ENCODE measurements at regions not wholly inside any gene's neighbourhood (a gene's known extent, or its start where the extent isn't known, plus 50 kb on each side); places are given as distances from the start of the nearest gene placed in this dataset.

DNA sequence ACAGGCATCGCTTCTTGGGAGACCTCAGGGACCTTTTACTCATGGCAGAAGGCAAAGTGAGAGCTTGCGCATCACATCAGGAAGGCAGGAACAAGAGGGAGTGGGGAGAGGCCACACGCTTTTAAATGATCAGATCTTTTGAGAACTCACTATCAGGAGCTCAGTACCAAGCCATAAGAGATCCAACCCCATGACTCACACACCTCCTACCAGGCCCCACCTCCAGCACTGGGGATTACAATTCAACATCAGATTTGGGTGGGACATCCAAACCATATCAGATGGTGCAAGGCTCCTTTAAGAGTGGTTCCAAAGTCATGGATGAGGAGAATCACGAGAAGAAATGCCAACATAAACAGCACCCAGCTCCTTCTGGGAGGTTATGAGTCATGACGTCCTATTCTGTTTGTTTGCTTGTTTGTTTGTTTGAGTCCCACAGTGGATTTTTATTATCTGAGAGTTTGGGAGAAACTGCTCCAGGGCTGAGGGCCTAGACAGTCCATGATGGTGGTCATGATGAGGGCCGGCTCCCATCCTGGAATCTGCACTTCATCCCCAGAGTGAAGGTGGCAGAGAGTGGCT is 453.5 kb downstream of the GADD45G start:
- Histone ChIP-seq H3K9ac (ENCODE audit: low read depth in 2 of 2, low read length in 2 of 2) (no peak overlapping the region), H3K27me3 (no peaks in the 10 kb centered on the region), H3K36me3 (no peaks in the 10 kb centered on the region), H3K4me1 (no peaks in the 10 kb centered on the region), H3K27ac (no peak overlapping the region), H3K4me3 (no peak overlapping the region), H3K9me3 (no peaks in the 10 kb centered on the region)
- TF ChIP-seq, protein P1, sequence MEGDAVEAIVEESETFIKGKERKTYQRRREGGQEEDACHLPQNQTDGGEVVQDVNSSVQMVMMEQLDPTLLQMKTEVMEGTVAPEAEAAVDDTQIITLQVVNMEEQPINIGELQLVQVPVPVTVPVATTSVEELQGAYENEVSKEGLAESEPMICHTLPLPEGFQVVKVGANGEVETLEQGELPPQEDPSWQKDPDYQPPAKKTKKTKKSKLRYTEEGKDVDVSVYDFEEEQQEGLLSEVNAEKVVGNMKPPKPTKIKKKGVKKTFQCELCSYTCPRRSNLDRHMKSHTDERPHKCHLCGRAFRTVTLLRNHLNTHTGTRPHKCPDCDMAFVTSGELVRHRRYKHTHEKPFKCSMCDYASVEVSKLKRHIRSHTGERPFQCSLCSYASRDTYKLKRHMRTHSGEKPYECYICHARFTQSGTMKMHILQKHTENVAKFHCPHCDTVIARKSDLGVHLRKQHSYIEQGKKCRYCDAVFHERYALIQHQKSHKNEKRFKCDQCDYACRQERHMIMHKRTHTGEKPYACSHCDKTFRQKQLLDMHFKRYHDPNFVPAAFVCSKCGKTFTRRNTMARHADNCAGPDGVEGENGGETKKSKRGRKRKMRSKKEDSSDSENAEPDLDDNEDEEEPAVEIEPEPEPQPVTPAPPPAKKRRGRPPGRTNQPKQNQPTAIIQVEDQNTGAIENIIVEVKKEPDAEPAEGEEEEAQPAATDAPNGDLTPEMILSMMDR (IDR thresholded peaks at IDR 0.05) = no peak
- intact Hi-C loops (cut with DNase I) = no loop called here
- DNase-seq = peak; percentile 6

DNA sequence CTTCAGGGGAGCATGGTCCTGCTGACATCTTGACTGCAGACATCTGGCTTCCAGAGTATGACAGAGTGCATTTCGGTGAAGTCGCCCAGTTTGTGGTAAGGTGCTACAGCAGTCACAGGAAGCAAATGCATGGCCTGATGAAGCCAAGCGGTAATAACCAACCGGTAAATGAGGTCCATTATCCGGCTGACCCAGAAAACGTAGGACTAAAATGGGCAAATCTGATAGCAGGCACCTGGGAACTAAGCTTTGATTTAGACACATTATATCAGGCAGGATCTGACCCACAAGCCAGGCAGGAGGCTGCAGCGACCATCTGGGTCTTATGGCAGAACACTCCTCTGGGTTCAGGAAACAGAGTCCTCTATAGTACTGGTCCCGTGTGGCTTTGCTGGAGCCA is 454.6 kb downstream of the GADD45G start:
- DNase-seq = no peak
- H3K9ac ChIP-seq (ENCODE audit: low read depth in 2 of 2, low read length in 2 of 2) = no peak overlapping the region
- TF ChIP-seq, protein P1 (IDR thresholded peaks at IDR 0.05) = no peak
- intact Hi-C loops (cut with DNase I) = no loop called here
- no peaks in the 10 kb centered on the region for H3K9me3 ChIP-seq
- H3K27me3 ChIP-seq = no peaks in the 10 kb centered on the region
- H3K4me1 ChIP-seq = no peaks in the 10 kb centered on the region
- H3K36me3 ChIP-seq = no peaks in the 10 kb centered on the region
- H3K27ac ChIP-seq = no peak overlapping the region
- no peak overlapping the region for H3K4me3 ChIP-seq

DNA sequence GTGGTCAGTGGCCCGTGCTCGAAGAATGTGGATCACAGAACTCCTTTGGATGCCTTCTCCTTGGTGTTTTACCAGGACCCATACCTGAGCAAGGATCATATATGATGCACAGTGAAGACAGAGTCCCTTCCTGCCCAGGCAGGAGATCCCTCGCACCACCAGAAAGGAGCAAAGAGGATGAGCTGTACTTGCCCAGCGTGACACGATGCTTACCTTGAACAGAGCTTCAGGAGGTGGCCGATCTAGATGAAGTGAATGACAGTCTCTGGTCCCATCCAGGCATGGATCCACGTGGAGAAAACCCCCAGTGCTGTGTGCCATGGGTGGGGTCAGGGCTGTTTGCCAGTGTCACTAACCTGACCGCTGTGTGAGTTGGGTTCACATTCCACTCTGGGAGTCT is 455.4 kb downstream of the GADD45G start:
- Histone ChIP-seq H3K4me1 (no peaks in the 10 kb centered on the region), H3K9ac (ENCODE audit: low read depth in 2 of 2, low read length in 2 of 2) (no peak overlapping the region), H3K27me3 (no peaks in the 10 kb centered on the region), H3K9me3 (no peaks in the 10 kb centered on the region), H3K27ac (no peak overlapping the region), H3K36me3 (no peaks in the 10 kb centered on the region), H3K4me3 (no peak overlapping the region)
- no peak for DNase-seq
- intact Hi-C loops (cut with DNase I) = no loop called here
- TF ChIP-seq, protein P1 (IDR thresholded peaks at IDR 0.05) = no peak

DNA sequence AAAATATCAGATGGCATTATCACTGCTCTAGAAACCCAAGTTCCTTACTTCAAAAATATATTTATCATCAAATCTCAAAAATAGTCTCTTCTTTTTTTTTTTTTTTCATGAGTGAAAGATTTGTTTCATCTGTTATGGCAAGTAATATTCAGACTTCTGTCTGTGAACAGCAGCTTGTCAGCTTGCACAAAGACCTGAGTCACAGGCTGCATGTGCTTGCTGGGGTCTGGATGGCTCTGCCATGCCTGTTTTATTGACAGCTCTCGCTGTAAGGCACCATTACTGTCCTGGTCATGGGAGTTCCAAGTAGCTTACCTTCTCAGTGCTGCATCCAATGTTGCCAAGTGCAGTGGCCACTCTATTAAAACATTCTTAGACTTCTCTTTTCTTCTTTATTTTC is 456.4 kb downstream of the GADD45G start:
- no peaks in the 10 kb centered on the region for H3K36me3 ChIP-seq
- H3K27ac ChIP-seq = no peak overlapping the region
- intact Hi-C loops (cut with DNase I) = no loop called here
- H3K4me1 ChIP-seq = no peaks in the 10 kb centered on the region
- no peak for DNase-seq
- no peaks in the 10 kb centered on the region for H3K27me3 ChIP-seq
- H3K4me3 ChIP-seq = no peak overlapping the region
- TF ChIP-seq, protein P1 (IDR thresholded peaks at IDR 0.05) = no peak
- no peak overlapping the region for H3K9ac ChIP-seq (ENCODE audit: low read depth in 2 of 2, low read length in 2 of 2)
- no peaks in the 10 kb centered on the region for H3K9me3 ChIP-seq

DNA sequence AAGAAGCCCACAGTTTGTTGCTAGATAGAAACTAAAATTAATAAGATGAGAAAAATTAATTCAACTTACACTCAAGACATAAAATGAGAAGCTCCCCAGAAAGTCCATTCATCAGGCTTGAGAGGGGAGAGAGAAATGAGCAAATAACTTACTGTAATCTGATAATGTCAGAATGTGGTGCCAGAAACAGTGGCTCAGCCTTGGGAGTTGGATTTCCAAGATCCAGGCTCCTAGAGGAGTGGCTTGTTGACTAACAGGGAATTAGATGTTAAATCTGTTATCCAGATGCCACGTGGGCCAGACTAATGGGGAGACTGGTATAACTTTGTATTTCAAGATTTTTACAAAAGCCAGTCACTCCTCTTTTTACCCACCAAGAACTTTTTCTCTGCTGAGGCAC is 458.2 kb downstream of the GADD45G start:
- Histone ChIP-seq H3K27ac (no peak overlapping the region), H3K9ac (ENCODE audit: low read depth in 2 of 2, low read length in 2 of 2) (no peak overlapping the region), H3K36me3 (no peaks in the 10 kb centered on the region), H3K4me1 (no peaks in the 10 kb centered on the region), H3K4me3 (no peak overlapping the region), H3K9me3 (no peaks in the 10 kb centered on the region), H3K27me3 (no peaks in the 10 kb centered on the region)
- TF ChIP-seq, protein P1 (IDR thresholded peaks at IDR 0.05) = no peak
- intact Hi-C loops (cut with DNase I) = no loop called here
- no peak for DNase-seq

All from colonic mucosa (tissue), 4 donors.